HG02981 (cell line): ENCODE measurements at regions not wholly inside any gene's neighbourhood (a gene's known extent, or its start where the extent isn't known, plus 50 kb on each side); places are given as distances from the start of the nearest gene placed in this dataset.
"Not testable (repeated sequence)": the region's sequence is repeated elsewhere in the genome, so short reads cannot be mapped to it uniquely, and the experiment has no call there.

ENCODE experiments used
- ATAC-seq: cut with Tn5 transposase; IDR thresholded peaks from one replicate; pipeline ENCODE4 v1.9.1; 2021; ENCODE audit warnings: mild to moderate bottlenecking, moderate library complexity; ENCODE audit not compliant: unreplicated experiment

- no peak for ATAC-seq
Measured at GRCh38 chr6:37078814-37079213, 73.4 kb downstream of the FGD2 start.

GRCh38 chr6:37081042-37081607 lies 75.7 kb downstream of the FGD2 start:
- ATAC-seq = no peak

- no peak for ATAC-seq
Measured at GRCh38 chr6:37082390-37083130, 77.1 kb downstream of the FGD2 start.

GRCh38 chr6:37083243-37084138 lies 78.0 kb downstream of the FGD2 start:
- no peak for ATAC-seq

- not testable (repeated sequence) for ATAC-seq
Measured at GRCh38 chr6:37084665-37085064, 79.2 kb downstream of the FGD2 start.

GRCh38 chr6:37085198-37085597 lies 79.7 kb downstream of the FGD2 start:
- no peak for ATAC-seq

GRCh38 chr6:37088897-37089296 lies 81.1 kb upstream of the PIM1 start:
- ATAC-seq = no peak

GRCh38 chr6:37089783-37090182 lies 80.2 kb upstream of the PIM1 start:
- no peak for ATAC-seq

- ATAC-seq = not testable (repeated sequence)
Measured at GRCh38 chr6:37091104-37091503, 78.8 kb upstream of the PIM1 start.

GRCh38 chr6:37091586-37091985 lies 78.4 kb upstream of the PIM1 start:
- not testable (repeated sequence) for ATAC-seq

- ATAC-seq = no peak
Measured at GRCh38 chr6:37092923-37093727, 76.8 kb upstream of the PIM1 start.

- no peak for ATAC-seq
Measured at GRCh38 chr6:37093728-37094069, 76.3 kb upstream of the PIM1 start.

GRCh38 chr6:37095997-37096396 lies 74.0 kb upstream of the PIM1 start:
- no peak for ATAC-seq

- ATAC-seq = no peak
Measured at GRCh38 chr6:37097335-37097734, 72.6 kb upstream of the PIM1 start.

- no peak for ATAC-seq
Measured at GRCh38 chr6:37099442-37099841, 70.5 kb upstream of the PIM1 start.

- no peak for ATAC-seq
Measured at GRCh38 chr6:37100745-37101144, 69.2 kb upstream of the PIM1 start.

- no peak for ATAC-seq
Measured at GRCh38 chr6:37101991-37102298, 68.0 kb upstream of the PIM1 start.

- ATAC-seq = peak; percentile 79
Measured at GRCh38 chr6:37102299-37103168, 67.4 kb upstream of the PIM1 start.

GRCh38 chr6:37103169-37104039 lies 66.5 kb upstream of the PIM1 start:
- no peak for ATAC-seq
